H1 (cell line): ENCODE measurements at regions not wholly inside any gene's neighbourhood (a gene's known extent, or its start where the extent isn't known, plus 50 kb on each side); places are given as distances from the start of the nearest gene placed in this dataset.

Experiments
- CHD7 ChIP-seq: fragments of 300-600 bp; sonication (generic); IDR thresholded peaks from 2 replicates; pipeline ENCODE4 v1.7.1; 2012; ENCODE audit warnings: low read length, moderate library complexity, mild to moderate bottlenecking, inconsistent platforms; ENCODE audit not compliant: insufficient replicate concordance
- EP300 ChIP-seq, 2 experiments: IDR thresholded peaks; 1 replicate in 1 of 2; 2 replicates in 1 of 2; pipeline ENCODE4 v1.6.1; 2011 to 2012; ENCODE audit warnings: low read depth in 2 of 2, low read length in 2 of 2, mild to moderate bottlenecking in 2 of 2, borderline replicate concordance in 1 of 2, inconsistent platforms in 1 of 2, moderate library complexity in 1 of 2
- GABPA ChIP-seq: IDR thresholded peaks from 2 replicates; pipeline ENCODE4 v1.6.1; 2011; ENCODE audit warnings: mild to moderate bottlenecking, low read length, moderate library complexity, borderline replicate concordance; ENCODE audit not compliant: insufficient read depth
- POLR2A ChIP-seq, 2 experiments: IDR thresholded peaks; 1 replicate in 1 of 2; 2 replicates in 1 of 2; pipeline ENCODE4 v1.6.1; 2011; ENCODE audit warnings: low read depth in 2 of 2, low read length in 2 of 2, mild to moderate bottlenecking in 2 of 2; ENCODE audit errors: control extremely low read depth in 1 of 2
- YY1 ChIP-seq: IDR thresholded peaks from 2 replicates; pipeline ENCODE4 v1.6.1; 2011; ENCODE audit warnings: low read depth, mild to moderate bottlenecking, low read length
- TF ChIP-seq, protein P1 (sequence below): IDR thresholded peaks from 2 replicates; pipeline ENCODE4 v1.6.1; 2012; ENCODE audit warnings: inconsistent platforms
- TF ChIP-seq, protein P2 (sequence below), 3 experiments: IDR thresholded peaks; 1 replicate in 2 of 3; 2 replicates in 1 of 3; pipeline versions ENCODE4 v1.5.1 to v1.6.1; 2011; ENCODE audit warnings: low read length in 3 of 3, mild to moderate bottlenecking in 3 of 3, inconsistent platforms in 2 of 3, low read depth in 1 of 3, moderate library complexity in 1 of 3; ENCODE audit not compliant: insufficient read depth in 1 of 3; ENCODE audit errors: control extremely low read depth in 1 of 3
- TF ChIP-seq, protein P3 (sequence below): IDR thresholded peaks from 2 replicates; pipeline ENCODE4 v1.6.1; 2012; ENCODE audit warnings: low read length, inconsistent platforms

- TF ChIP-seq GABPA (no peak), POLR2A (IDR thresholded peaks at IDR 0.05; ENCODE audit: control extremely low read depth in 1 of 2, low read depth in 2 of 2, low read length in 2 of 2) (no peak), YY1 (no peak), CHD7 (no peak), EP300 (IDR thresholded peaks at IDR 0.05; ENCODE audit: borderline replicate concordance in 1 of 2, low read depth in 2 of 2, low read length in 2 of 2) (no peak)
- TF ChIP-seq, protein P1, sequence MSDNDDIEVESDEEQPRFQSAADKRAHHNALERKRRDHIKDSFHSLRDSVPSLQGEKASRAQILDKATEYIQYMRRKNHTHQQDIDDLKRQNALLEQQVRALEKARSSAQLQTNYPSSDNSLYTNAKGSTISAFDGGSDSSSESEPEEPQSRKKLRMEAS = no peak
- TF ChIP-seq, protein P2, sequence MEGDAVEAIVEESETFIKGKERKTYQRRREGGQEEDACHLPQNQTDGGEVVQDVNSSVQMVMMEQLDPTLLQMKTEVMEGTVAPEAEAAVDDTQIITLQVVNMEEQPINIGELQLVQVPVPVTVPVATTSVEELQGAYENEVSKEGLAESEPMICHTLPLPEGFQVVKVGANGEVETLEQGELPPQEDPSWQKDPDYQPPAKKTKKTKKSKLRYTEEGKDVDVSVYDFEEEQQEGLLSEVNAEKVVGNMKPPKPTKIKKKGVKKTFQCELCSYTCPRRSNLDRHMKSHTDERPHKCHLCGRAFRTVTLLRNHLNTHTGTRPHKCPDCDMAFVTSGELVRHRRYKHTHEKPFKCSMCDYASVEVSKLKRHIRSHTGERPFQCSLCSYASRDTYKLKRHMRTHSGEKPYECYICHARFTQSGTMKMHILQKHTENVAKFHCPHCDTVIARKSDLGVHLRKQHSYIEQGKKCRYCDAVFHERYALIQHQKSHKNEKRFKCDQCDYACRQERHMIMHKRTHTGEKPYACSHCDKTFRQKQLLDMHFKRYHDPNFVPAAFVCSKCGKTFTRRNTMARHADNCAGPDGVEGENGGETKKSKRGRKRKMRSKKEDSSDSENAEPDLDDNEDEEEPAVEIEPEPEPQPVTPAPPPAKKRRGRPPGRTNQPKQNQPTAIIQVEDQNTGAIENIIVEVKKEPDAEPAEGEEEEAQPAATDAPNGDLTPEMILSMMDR (IDR thresholded peaks at IDR 0.05; ENCODE audit: control extremely low read depth in 1 of 3, insufficient read depth in 1 of 3, low read depth in 1 of 3, low read length in 3 of 3) = no peak
- TF ChIP-seq, protein P3, sequence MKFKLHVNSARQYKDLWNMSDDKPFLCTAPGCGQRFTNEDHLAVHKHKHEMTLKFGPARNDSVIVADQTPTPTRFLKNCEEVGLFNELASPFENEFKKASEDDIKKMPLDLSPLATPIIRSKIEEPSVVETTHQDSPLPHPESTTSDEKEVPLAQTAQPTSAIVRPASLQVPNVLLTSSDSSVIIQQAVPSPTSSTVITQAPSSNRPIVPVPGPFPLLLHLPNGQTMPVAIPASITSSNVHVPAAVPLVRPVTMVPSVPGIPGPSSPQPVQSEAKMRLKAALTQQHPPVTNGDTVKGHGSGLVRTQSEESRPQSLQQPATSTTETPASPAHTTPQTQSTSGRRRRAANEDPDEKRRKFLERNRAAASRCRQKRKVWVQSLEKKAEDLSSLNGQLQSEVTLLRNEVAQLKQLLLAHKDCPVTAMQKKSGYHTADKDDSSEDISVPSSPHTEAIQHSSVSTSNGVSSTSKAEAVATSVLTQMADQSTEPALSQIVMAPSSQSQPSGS = no peak
Measured at GRCh38 chr6:77205936-77206335, 257.4 kb downstream of the HTR1B start.
